ENCODE measurements at regions not wholly inside any gene's neighbourhood (a gene's known extent, or its start where the extent isn't known, plus 50 kb on each side); places are given as distances from the start of the nearest gene placed in this dataset.

GRCh38 chrX:5086388-5086787 is 1142.3 kb downstream of the NLGN4X start:
- H3K4me3 Mint-ChIP-seq: no peak overlapping the region
- 0 out of 2 replicates have a peak, but pooled peaks cover 2% of the 10 kb centered on the region for H3K9me2 ChIP-seq (ENCODE audit: insufficient read depth)
- no peak for ATAC-seq
- H3K27ac Mint-ChIP-seq: no peak overlapping the region
- no peaks in the 10 kb centered on the region for H3K36me3 Mint-ChIP-seq (ENCODE audit: low read depth)
- no peak overlapping the region for H3K4me3 ChIP-seq
- peaks cover 2% of the 10 kb centered on the region for H3K27me3 Mint-ChIP-seq (ENCODE audit: insufficient read depth, low read depth, poor library complexity)
- no peak overlapping the region for H2AFZ ChIP-seq
- H3K27me3 ChIP-seq (ENCODE audit: insufficient read depth): no peaks in the 10 kb centered on the region
- TF ChIP-seq POLR2AphosphoS5 (IDR thresholded peaks at IDR 0.05; ENCODE audit: low read depth) (no peak), EZH2 (IDR thresholded peaks at IDR 0.05; ENCODE audit: low read depth, unreplicated experiment) (no peak), CREB1 (CRISPR knock-in tag; IDR thresholded peaks at IDR 0.05; ENCODE audit: low read depth) (no peak), JUNB (IDR thresholded peaks at IDR 0.05; ENCODE audit: unreplicated experiment) (no peak), EZH2phosphoT487 (IDR thresholded peaks at IDR 0.05; ENCODE audit: unreplicated experiment) (no peak), CTCF (conservative IDR thresholded peaks at IDR 0.05; ENCODE audit: low read depth in 2 of 2) (no peak)
- H3K4me1 Mint-ChIP-seq: peaks cover 7% of the 10 kb centered on the region
- H4K20me1 ChIP-seq (replicated peaks; ENCODE audit: insufficient read depth): no peaks in the 10 kb centered on the region
- no peak overlapping the region for H3K27ac ChIP-seq (ENCODE audit: low read depth)
- H3K4me2 ChIP-seq: no peak overlapping the region
- H3K79me2 ChIP-seq (replicated peaks; ENCODE audit: insufficient read depth): no peaks in the 10 kb centered on the region
- H3K9me3 Mint-ChIP-seq: no peaks in the 10 kb centered on the region
- no peaks in the 10 kb centered on the region for H3F3A ChIP-seq (replicated peaks; ENCODE audit: low read depth)
- DNase-seq (ENCODE audit: low spot score): no peak
- no peaks in the 10 kb centered on the region for H3K36me3 ChIP-seq (ENCODE audit: insufficient read depth)
- H3K4me1 ChIP-seq (ENCODE audit: insufficient read depth): peaks cover 6% of the 10 kb centered on the region

DNA sequence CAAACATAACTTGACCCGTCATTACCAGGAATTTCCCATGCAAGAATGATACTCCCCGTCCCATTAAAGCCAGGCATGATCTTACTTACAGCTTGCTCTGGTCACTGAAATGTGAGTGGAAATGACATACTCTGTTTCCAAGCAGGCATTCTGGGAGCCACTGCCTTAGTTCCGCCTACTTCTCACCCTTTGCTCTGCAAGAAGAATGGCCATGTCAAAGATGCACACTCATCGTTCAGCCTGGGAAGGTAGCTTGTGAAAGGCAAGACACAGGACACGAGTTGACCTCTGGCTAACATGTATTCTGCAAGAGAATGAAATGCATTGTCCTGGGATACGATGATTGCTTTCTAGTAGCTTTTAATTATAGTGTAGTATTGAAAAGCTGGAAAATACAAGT is 1144.4 kb downstream of the NLGN4X start:
- H3K4me2 ChIP-seq: no peak overlapping the region
- H2AFZ ChIP-seq: no peak overlapping the region
- ATAC-seq (no peak), DNase-seq (ENCODE audit: low spot score) (no peak)
- H3K27me3 Mint-ChIP-seq (ENCODE audit: insufficient read depth, low read depth, poor library complexity): no peaks in the 10 kb centered on the region
- H3K36me3 ChIP-seq (ENCODE audit: insufficient read depth): no peaks in the 10 kb centered on the region
- no peak overlapping the region for H3K27ac ChIP-seq (ENCODE audit: low read depth)
- H3K4me3 ChIP-seq: no peak overlapping the region
- H3K9me3 Mint-ChIP-seq: peaks cover 17% of the 10 kb centered on the region; the same call in 2 of the 3 replicates
- H4K20me1 ChIP-seq (replicated peaks; ENCODE audit: insufficient read depth): no peaks in the 10 kb centered on the region
- no peak overlapping the region for H3K27ac Mint-ChIP-seq
- H3K4me1 Mint-ChIP-seq: no peaks in the 10 kb centered on the region; the same call in 2 of the 3 replicates
- no peaks in the 10 kb centered on the region; the same call in 1 of the 2 replicates for H3K4me1 ChIP-seq (ENCODE audit: insufficient read depth)
- H3K79me2 ChIP-seq (replicated peaks; ENCODE audit: insufficient read depth): no peaks in the 10 kb centered on the region
- H3K9me2 ChIP-seq (ENCODE audit: insufficient read depth): no peaks in the 10 kb centered on the region
- H3F3A ChIP-seq (replicated peaks; ENCODE audit: low read depth): no peaks in the 10 kb centered on the region
- H3K4me3 Mint-ChIP-seq: no peak overlapping the region
- H3K27me3 ChIP-seq (ENCODE audit: insufficient read depth): no peaks in the 10 kb centered on the region
- peaks cover 10% of the 10 kb centered on the region; the same call in 2 of the 3 replicates for H3K36me3 Mint-ChIP-seq (ENCODE audit: low read depth)
- TF ChIP-seq POLR2AphosphoS5 (IDR thresholded peaks at IDR 0.05; ENCODE audit: low read depth) (no peak), CREB1 (CRISPR knock-in tag; IDR thresholded peaks at IDR 0.05; ENCODE audit: low read depth) (no peak), EZH2 (IDR thresholded peaks at IDR 0.05; ENCODE audit: low read depth, unreplicated experiment) (no peak), ZNF114 (CRISPR knock-in tag; IDR thresholded peaks at IDR 0.05) (no peak), JUNB (IDR thresholded peaks at IDR 0.05; ENCODE audit: unreplicated experiment) (no peak), STAT1 (IDR thresholded peaks at IDR 0.05; ENCODE audit: unreplicated experiment) (no peak)
- TF ChIP-seq, protein P1, sequence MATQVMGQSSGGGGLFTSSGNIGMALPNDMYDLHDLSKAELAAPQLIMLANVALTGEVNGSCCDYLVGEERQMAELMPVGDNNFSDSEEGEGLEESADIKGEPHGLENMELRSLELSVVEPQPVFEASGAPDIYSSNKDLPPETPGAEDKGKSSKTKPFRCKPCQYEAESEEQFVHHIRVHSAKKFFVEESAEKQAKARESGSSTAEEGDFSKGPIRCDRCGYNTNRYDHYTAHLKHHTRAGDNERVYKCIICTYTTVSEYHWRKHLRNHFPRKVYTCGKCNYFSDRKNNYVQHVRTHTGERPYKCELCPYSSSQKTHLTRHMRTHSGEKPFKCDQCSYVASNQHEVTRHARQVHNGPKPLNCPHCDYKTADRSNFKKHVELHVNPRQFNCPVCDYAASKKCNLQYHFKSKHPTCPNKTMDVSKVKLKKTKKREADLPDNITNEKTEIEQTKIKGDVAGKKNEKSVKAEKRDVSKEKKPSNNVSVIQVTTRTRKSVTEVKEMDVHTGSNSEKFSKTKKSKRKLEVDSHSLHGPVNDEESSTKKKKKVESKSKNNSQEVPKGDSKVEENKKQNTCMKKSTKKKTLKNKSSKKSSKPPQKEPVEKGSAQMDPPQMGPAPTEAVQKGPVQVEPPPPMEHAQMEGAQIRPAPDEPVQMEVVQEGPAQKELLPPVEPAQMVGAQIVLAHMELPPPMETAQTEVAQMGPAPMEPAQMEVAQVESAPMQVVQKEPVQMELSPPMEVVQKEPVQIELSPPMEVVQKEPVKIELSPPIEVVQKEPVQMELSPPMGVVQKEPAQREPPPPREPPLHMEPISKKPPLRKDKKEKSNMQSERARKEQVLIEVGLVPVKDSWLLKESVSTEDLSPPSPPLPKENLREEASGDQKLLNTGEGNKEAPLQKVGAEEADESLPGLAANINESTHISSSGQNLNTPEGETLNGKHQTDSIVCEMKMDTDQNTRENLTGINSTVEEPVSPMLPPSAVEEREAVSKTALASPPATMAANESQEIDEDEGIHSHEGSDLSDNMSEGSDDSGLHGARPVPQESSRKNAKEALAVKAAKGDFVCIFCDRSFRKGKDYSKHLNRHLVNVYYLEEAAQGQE (IDR thresholded peaks at IDR 0.05; ENCODE audit: unreplicated experiment): no peak
- TF ChIP-seq, protein P2, sequence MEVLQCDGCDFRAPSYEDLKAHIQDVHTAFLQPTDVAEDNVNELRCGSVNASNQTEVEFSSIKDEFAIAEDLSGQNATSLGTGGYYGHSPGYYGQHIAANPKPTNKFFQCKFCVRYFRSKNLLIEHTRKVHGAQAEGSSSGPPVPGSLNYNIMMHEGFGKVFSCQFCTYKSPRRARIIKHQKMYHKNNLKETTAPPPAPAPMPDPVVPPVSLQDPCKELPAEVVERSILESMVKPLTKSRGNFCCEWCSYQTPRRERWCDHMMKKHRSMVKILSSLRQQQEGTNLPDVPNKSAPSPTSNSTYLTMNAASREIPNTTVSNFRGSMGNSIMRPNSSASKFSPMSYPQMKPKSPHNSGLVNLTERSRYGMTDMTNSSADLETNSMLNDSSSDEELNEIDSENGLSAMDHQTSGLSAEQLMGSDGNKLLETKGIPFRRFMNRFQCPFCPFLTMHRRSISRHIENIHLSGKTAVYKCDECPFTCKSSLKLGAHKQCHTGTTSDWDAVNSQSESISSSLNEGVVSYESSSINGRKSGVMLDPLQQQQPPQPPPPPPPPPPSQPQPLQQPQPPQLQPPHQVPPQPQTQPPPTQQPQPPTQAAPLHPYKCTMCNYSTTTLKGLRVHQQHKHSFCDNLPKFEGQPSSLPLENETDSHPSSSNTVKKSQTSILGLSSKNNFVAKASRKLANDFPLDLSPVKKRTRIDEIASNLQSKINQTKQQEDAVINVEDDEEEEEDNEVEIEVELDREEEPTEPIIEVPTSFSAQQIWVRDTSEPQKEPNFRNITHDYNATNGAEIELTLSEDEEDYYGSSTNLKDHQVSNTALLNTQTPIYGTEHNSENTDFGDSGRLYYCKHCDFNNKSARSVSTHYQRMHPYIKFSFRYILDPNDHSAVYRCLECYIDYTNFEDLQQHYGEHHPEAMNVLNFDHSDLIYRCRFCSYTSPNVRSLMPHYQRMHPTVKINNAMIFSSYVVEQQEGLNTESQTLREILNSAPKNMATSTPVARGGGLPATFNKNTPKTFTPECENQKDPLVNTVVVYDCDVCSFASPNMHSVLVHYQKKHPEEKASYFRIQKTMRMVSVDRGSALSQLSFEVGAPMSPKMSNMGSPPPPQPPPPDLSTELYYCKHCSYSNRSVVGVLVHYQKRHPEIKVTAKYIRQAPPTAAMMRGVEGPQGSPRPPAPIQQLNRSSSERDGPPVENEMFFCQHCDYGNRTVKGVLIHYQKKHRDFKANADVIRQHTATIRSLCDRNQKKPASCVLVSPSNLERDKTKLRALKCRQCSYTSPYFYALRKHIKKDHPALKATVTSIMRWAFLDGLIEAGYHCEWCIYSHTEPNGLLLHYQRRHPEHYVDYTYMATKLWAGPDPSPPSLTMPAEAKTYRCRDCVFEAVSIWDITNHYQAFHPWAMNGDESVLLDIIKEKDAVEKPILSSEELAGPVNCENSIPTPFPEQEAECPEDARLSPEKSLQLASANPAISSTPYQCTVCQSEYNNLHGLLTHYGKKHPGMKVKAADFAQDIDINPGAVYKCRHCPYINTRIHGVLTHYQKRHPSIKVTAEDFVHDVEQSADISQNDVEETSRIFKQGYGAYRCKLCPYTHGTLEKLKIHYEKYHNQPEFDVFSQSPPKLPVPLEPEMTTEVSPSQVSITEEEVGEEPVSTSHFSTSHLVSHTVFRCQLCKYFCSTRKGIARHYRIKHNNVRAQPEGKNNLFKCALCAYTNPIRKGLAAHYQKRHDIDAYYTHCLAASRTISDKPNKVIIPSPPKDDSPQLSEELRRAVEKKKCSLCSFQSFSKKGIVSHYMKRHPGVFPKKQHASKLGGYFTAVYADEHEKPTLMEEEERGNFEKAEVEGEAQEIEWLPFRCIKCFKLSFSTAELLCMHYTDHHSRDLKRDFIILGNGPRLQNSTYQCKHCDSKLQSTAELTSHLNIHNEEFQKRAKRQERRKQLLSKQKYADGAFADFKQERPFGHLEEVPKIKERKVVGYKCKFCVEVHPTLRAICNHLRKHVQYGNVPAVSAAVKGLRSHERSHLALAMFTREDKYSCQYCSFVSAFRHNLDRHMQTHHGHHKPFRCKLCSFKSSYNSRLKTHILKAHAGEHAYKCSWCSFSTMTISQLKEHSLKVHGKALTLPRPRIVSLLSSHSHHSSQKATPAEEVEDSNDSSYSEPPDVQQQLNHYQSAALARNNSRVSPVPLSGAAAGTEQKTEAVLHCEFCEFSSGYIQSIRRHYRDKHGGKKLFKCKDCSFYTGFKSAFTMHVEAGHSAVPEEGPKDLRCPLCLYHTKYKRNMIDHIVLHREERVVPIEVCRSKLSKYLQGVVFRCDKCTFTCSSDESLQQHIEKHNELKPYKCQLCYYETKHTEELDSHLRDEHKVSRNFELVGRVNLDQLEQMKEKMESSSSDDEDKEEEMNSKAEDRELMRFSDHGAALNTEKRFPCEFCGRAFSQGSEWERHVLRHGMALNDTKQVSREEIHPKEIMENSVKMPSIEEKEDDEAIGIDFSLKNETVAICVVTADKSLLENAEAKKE (CRISPR knock-in tag; IDR thresholded peaks at IDR 0.05): no peak
